NCI-H524 (cell line): ENCODE measurements at regions not wholly inside any gene's neighbourhood (a gene's known extent, or its start where the extent isn't known, plus 50 kb on each side); places are given as distances from the start of the nearest gene placed in this dataset.

Experiments used
- DNase-seq, 2 experiments: peaks; one replicate each; lab custom pipeline; 2025; lab: John Stamatoyannopoulos, UW

GRCh38 chr10:10462151-10462941 is 555.3 kb upstream of the CELF2 start:
- DNase-seq: no peak

GRCh38 chr10:10471758-10472157 is 545.9 kb upstream of the CELF2 start:
- no peak for DNase-seq

- DNase-seq: no peak
Observed at GRCh38 chr10:10475812-10476211, 541.9 kb upstream of the CELF2 start.

GRCh38 chr10:10477844-10478243 is 539.8 kb upstream of the CELF2 start:
- peak in 1 of 2 experiments; percentile 11 for DNase-seq

GRCh38 chr10:10479465-10479864 is 538.2 kb upstream of the CELF2 start:
- DNase-seq: no peak

- no peak for DNase-seq
Observed at GRCh38 chr10:10482613-10483012, 535.1 kb upstream of the CELF2 start.

- DNase-seq: no peak
Observed at GRCh38 chr10:10489076-10489475, 528.6 kb upstream of the CELF2 start.

- no peak for DNase-seq
Observed at GRCh38 chr10:10489805-10490571, 527.7 kb upstream of the CELF2 start.

- no peak for DNase-seq
Observed at GRCh38 chr10:10490581-10490980, 527.1 kb upstream of the CELF2 start.

GRCh38 chr10:10492420-10492819 is 525.3 kb upstream of the CELF2 start:
- no peak for DNase-seq

- DNase-seq: no peak
Observed at GRCh38 chr10:10493833-10494232, 523.8 kb upstream of the CELF2 start.

- DNase-seq: no peak
Observed at GRCh38 chr10:10497245-10497644, 520.4 kb upstream of the CELF2 start.

GRCh38 chr10:10498781-10499180 is 518.9 kb upstream of the CELF2 start:
- no peak for DNase-seq

GRCh38 chr10:10499839-10500238 is 517.8 kb upstream of the CELF2 start:
- no peak for DNase-seq

- DNase-seq: no peak
Observed at GRCh38 chr10:10500937-10501336, 516.7 kb upstream of the CELF2 start.

GRCh38 chr10:10503772-10504171 is 513.9 kb upstream of the CELF2 start:
- DNase-seq: no peak

GRCh38 chr10:10508211-10508610 is 509.5 kb upstream of the CELF2 start:
- peak; percentile 59 to 90 for DNase-seq

GRCh38 chr10:10510179-10510578 is 507.5 kb upstream of the CELF2 start:
- no peak for DNase-seq

- no peak for DNase-seq
Observed at GRCh38 chr10:10513067-10513466, 504.6 kb upstream of the CELF2 start.

- no peak for DNase-seq
Observed at GRCh38 chr10:10513898-10514297, 503.8 kb upstream of the CELF2 start.

GRCh38 chr10:10514797-10515196 is 502.9 kb upstream of the CELF2 start:
- no peak for DNase-seq

GRCh38 chr10:10515479-10516204 is 502.0 kb upstream of the CELF2 start:
- no peak for DNase-seq
